ENCODE measurements at regions not wholly inside any gene's neighbourhood (a gene's known extent, or its start where the extent isn't known, plus 50 kb on each side); places are given as distances from the start of the nearest gene placed in this dataset.

GRCh38 chrX:149060921-149061320 lies 444.2 kb downstream of the IDS start:
- no peak for TF ChIP-seq CTCF (IDR thresholded peaks at IDR 0.05)
- TF ChIP-seq POLR2A (IDR thresholded peaks at IDR 0.05), result no peak
- no peak for TF ChIP-seq EP300 (IDR thresholded peaks at IDR 0.05)
